Omental fat pad (tissue), 3 donors: ENCODE measurements at regions not wholly inside any gene's neighbourhood (a gene's known extent, or its start where the extent isn't known, plus 50 kb on each side); places are given as distances from the start of the nearest gene placed in this dataset.
"Not testable (repeated sequence)": the region's sequence is repeated elsewhere in the genome, so short reads cannot be mapped to it uniquely, and the experiment has no call there.

Source experiments
- ATAC-seq: fragments of 150-250 bp; one replicate; pipeline ENCODE4 v1.9.1; 2016; ENCODE audit warnings: mild to moderate bottlenecking, moderate library complexity; ENCODE audit not compliant: low FRiP score
- DNase-seq: peaks from one replicate; pipeline ENCODE4 v3.0.0-alpha.2; 2019; ENCODE audit warnings: low spot score
- TF ChIP-seq, protein P1 (sequence below), 3 donors: fragments of 450-650 bp; IDR thresholded peaks; one replicate each; pipeline ENCODE4 v1.5.1; 2016 to 2017; ENCODE audit warnings: antibody characterized with exemption in 3 of 3, mild to moderate bottlenecking in 3 of 3, moderate library complexity in 2 of 3

DNA sequence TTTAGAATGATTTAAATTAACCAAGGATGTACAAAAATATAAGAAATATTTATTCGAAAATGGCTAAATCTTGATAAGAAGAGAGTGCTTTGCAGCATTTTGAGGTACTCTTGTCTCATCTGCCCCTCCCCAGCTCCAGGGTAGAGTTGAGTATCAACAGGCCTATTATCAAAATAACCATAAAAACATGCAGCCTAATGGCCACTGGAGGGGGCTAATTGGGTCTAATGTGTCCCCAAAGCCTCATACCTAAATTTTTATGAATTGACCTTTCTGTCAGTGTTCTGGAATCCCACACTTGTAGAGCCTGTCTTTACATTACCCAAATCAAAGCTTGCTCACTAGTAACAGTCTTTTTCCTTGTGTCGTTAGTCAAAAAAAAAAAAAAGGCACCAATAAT, 544.9 kb upstream of the CPXCR1 start:
- TF ChIP-seq, protein P1, sequence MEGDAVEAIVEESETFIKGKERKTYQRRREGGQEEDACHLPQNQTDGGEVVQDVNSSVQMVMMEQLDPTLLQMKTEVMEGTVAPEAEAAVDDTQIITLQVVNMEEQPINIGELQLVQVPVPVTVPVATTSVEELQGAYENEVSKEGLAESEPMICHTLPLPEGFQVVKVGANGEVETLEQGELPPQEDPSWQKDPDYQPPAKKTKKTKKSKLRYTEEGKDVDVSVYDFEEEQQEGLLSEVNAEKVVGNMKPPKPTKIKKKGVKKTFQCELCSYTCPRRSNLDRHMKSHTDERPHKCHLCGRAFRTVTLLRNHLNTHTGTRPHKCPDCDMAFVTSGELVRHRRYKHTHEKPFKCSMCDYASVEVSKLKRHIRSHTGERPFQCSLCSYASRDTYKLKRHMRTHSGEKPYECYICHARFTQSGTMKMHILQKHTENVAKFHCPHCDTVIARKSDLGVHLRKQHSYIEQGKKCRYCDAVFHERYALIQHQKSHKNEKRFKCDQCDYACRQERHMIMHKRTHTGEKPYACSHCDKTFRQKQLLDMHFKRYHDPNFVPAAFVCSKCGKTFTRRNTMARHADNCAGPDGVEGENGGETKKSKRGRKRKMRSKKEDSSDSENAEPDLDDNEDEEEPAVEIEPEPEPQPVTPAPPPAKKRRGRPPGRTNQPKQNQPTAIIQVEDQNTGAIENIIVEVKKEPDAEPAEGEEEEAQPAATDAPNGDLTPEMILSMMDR (IDR thresholded peaks at IDR 0.05), result no peak
- DNase-seq, result no peak
- no peak for ATAC-seq

DNA sequence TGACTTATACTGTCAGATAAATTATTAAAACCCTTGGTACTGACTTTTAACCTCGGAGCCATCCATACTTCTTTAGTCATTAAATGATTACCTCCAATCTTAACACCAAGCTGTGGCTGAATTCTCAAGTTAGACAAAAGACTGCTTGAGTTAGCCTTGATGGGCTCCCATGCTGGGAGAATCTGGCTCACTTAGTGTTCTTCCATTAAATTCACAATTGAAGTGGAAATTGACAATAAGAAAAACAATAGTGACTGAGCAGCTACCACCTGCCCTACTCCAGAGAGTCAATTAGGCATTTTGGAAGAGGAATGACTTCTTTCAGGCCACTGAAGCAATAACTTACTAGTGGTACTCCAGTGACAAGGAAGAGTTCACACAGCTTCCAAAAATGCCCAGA, 503.0 kb upstream of the CPXCR1 start:
- no peak for ATAC-seq
- TF ChIP-seq, protein P1 (IDR thresholded peaks at IDR 0.05), result no peak
- DNase-seq, result no peak

DNA sequence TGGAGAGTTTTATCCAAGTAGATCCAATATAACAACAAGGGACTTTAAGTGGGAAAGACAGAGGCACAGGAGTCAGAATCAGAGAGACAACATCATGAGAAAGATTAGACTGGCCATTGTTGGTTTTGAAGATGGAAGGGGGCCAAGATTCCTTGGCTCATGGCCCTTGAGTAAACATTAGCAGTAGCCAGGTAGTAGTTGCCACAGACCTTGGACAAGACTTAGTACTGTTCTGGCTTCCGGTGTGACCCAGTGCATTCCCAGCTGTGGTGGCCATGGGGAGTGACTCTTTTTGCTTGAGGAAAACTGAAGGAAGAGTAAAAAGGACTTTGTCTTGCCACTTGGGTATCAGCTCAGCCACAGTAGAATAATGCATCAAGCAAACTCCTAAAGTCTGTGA, 462.2 kb upstream of the CPXCR1 start:
- ATAC-seq, result no peak
- DNase-seq, result no peak
- TF ChIP-seq, protein P1 (IDR thresholded peaks at IDR 0.05), result no peak

DNA sequence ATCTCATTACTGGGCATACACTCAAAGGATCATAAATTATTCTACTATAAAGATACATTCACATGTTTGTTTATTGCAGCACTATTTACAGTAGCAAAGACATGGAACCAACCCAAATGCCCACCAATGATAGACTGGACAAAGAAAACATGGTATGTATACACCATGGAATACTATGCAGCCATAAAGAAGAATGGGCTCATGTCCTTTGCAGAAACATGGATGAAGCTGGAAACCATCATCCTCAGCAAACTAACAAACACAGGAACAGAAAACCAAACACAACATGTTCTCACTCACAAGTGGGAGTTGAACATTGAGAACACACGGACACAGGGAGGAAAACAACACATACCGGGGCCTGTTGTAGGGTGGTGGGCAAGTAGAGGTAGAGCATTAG, 433.1 kb upstream of the CPXCR1 start:
- DNase-seq, ATAC-seq: not testable (repeated sequence)

DNA sequence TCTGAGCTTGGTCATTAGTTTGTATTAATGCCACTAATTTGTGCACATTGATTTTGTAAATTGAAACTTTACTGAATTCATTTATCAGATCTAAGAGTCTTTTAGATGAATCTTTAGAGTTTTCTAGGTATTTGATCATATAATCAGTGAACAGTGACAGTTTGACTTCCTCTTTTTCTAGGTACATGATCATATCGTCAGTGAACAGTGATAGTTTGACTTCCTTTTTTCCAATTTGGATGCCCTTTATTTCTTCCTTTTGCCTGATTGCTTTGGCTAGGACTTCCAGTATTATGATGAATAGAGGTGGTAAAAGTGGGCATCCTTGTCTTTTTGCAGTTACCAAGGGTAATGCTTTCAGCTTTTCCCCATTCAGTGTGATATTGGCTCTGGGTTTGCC, 421.4 kb upstream of the CPXCR1 start:
- ATAC-seq (no peak), DNase-seq (no peak)
- TF ChIP-seq, protein P1 (IDR thresholded peaks at IDR 0.05), result no peak

DNA sequence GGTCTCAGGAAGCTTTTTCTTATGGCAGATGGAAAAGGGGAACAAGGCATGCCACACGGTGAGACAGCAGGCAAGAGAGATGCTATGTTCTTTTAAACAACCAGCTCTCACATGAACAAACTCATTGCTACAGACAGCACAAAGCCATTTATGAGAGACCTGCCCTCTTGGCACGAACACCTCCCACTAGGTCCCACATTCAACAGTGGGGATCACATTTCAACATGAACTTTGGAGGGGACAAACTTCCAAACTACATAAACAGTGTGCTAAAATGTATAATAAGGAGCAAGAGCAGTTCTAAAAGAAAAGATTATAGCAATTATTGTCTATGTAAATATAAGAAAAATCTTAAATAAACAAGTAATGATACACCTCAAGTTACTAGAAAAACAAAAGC, 391.8 kb upstream of the CPXCR1 start:
- TF ChIP-seq, protein P1 (IDR thresholded peaks at IDR 0.05), result no peak
- no peak for DNase-seq
- ATAC-seq, result no peak

DNA sequence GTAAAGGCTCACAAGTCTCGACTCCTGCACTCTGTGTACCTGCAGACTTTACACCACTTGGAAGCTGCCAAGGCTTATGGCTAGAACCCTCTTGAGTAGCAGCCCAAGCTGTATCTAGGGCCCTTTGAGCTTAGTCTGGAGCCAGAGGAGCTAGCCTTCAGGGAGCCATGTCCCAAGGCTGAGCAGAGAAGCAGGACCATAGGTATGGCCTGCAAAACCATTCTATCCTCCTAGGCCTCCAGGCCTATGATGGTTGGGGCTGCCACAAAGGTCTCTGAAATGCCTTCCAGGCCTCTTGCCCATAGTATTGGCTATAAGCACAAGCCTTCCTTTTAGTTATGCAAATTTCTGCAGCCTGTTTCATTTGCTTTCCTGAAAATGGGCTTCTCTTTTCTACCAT, 380.7 kb upstream of the CPXCR1 start:
- DNase-seq, result no peak
- no peak for ATAC-seq
- TF ChIP-seq, protein P1 (IDR thresholded peaks at IDR 0.05), result no peak

DNA sequence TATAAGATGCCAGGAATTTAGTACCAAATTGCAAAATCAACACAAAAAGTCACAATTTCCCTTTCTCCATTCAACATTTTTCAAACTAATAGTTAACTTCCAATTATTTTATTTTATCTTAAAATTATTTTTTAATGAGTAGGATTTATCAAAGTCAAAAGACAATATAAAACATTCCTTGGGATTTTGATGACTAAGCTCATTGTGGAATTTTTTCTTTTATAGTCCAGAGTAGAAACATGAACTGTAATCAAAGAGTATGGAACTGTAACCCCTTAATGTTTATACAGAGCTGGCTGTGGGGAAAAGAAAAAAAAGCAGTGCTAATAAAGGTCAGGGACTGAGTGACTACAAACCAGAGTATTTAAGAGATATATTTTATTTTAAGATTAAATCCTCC, 368.6 kb upstream of the CPXCR1 start:
- ATAC-seq (no peak), DNase-seq (no peak)
- TF ChIP-seq, protein P1 (IDR thresholded peaks at IDR 0.05), result no peak
